ENCODE measurements at regions not wholly inside any gene's neighbourhood (a gene's known extent, or its start where the extent isn't known, plus 50 kb on each side); places are given as distances from the start of the nearest gene placed in this dataset.

DNA sequence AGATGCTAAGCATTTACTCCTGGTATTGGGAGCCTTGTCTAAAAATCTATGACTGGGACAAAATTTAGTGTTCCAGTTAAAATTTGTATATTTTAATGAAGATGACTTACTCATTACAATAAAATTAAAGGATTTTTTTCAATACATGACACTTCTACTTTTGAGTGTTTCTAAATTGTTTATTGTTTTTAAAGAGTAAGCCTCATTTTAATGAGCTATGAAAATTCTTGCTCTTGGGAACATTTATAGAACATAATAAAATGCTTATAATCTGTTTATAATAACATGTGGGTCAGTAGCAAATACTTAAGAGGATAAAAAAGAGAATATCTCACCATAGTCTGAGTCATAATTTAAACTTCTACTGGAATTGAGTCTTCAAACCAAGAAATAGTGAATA lies 149.5 kb downstream of the PLCE1 start:
- DNase-seq (ENCODE audit: low spot score) (no peak), FAIRE-seq (no peak), ATAC-seq (no peak)
- no TSS peak for BruUV-seq (replicated peaks)
- Histone ChIP-seq H3K79me2 (ENCODE audit: insufficient read depth, low read length) (no peaks in the 10 kb centered on the region), H3K4me2 (ENCODE audit: low read depth, low read length) (no peak overlapping the region), H4K20me1 (ENCODE audit: insufficient read depth, low read length) (no peaks in the 10 kb centered on the region), H3K4me1 (ENCODE audit: insufficient read depth, low read length) (no peaks in the 10 kb centered on the region), H3K9me3 (ENCODE audit: low read length) (no peaks in the 10 kb centered on the region), H3K36me3 (replicated peaks in 1 of 2; ENCODE audit: control insufficient read depth in 1 of 2, insufficient read depth in 2 of 2, low read length in 2 of 2) (no peaks in the 10 kb centered on the region), H3K27me3 (ENCODE audit: control insufficient read depth in 1 of 2, insufficient read depth in 2 of 2, low read length in 2 of 2) (no peaks in the 10 kb centered on the region; a peak in 1 of 5 replicates), H3K27ac (ENCODE audit: extremely low read length, insufficient read depth, low read length) (no peak overlapping the region), H2AFZ (ENCODE audit: low read length) (no peak overlapping the region), H3K4me3 (replicated peaks in 1 of 3; ENCODE audit: insufficient read depth in 1 of 3, low read depth in 2 of 3, low read length in 3 of 3) (no peak overlapping the region), H3K9ac (ENCODE audit: insufficient read depth, low read depth, low read length) (no peak overlapping the region)
- in situ Hi-C loops (cut with HindIII; ENCODE audit: extremely low pct_ligation_motif_present, low pct_unique_long_range_greater_than_20kb), result no loop called here
- CTCF ChIA-PET (ENCODE audit: low intra/inter-chr PET ratio, low total read pairs), result no interaction called here
- intact Hi-C loops (cut with micrococcal nuclease; ENCODE audit: unreplicated experiment), result no loop called here
- POLR2A ChIA-PET, result no interaction called here
- TF ChIP-seq RAD21 (CRISPR knock-in tag; IDR thresholded peaks at IDR 0.05) (no peak), MAFG (CRISPR knock-in tag; IDR thresholded peaks at IDR 0.05) (no peak), ZSCAN31 (CRISPR knock-in tag; IDR thresholded peaks at IDR 0.05; ENCODE audit: low read depth) (no peak), ZNF296 (CRISPR knock-in tag; conservative IDR thresholded peaks at IDR 0.05) (no peak), HOXA7 (CRISPR knock-in tag; IDR thresholded peaks at IDR 0.05) (no peak), ZNF383 (CRISPR knock-in tag; IDR thresholded peaks at IDR 0.05; ENCODE audit: borderline replicate concordance) (no peak)
- TF ChIP-seq, protein P1, sequence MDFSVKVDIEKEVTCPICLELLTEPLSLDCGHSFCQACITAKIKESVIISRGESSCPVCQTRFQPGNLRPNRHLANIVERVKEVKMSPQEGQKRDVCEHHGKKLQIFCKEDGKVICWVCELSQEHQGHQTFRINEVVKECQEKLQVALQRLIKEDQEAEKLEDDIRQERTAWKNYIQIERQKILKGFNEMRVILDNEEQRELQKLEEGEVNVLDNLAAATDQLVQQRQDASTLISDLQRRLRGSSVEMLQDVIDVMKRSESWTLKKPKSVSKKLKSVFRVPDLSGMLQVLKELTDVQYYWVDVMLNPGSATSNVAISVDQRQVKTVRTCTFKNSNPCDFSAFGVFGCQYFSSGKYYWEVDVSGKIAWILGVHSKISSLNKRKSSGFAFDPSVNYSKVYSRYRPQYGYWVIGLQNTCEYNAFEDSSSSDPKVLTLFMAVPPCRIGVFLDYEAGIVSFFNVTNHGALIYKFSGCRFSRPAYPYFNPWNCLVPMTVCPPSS (IDR thresholded peaks at IDR 0.05), result no peak

DNA sequence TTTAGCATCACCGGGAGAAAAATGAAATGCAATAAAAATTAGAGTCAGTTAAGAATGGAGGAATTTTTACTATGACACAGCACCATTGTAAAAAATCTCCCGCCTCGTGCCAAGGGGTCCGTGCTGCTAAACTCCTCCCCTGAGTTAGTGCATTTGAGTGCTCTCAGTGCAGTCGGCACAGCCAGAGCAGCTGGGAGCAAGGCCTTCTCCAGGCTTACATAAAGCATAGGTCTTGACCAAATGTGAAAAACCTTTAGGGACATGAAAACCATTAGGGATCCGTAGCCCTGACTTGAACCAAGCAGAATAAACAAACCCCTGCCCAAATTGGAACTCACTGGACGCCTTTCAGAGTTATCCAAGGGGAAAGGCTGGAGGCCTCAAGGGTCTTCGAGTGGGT lies 152.6 kb downstream of the PLCE1 start:
- 63% methylated on average over 8 of the region's 8 CpGs for WGBS (ENCODE audit: low lambda C conversion rate)
- TF ChIP-seq MBD4 (IDR thresholded peaks at IDR 0.05; ENCODE audit: borderline replicate concordance, low read length), result no peak
- TF ChIP-seq POLR2G (IDR thresholded peaks at IDR 0.05; ENCODE audit: low read depth, low read length), result no peak
- TF ChIP-seq ZBTB49 (CRISPR knock-in tag; IDR thresholded peaks at IDR 0.05; ENCODE audit: borderline replicate concordance), result no peak
- no peak for TF ChIP-seq ZNF598 (CRISPR knock-in tag; IDR thresholded peaks at IDR 0.05; ENCODE audit: borderline replicate concordance)
- no peak for TF ChIP-seq PAXIP1 (CRISPR knock-in tag; conservative IDR thresholded peaks at IDR 0.05)
- no peak for TF ChIP-seq ZNF326 (CRISPR knock-in tag; IDR thresholded peaks at IDR 0.05; ENCODE audit: borderline replicate concordance)
- no peak for TF ChIP-seq ZNF33B (CRISPR knock-in tag; IDR thresholded peaks at IDR 0.05)

More for the DNA sequence above, 152.6 kb downstream of the PLCE1 start:
- no peak overlapping the region for H2AFZ ChIP-seq (ENCODE audit: low read length)
- ChIA-PET POLR2A (no interaction called here), CTCF (ENCODE audit: low intra/inter-chr PET ratio, low total read pairs) (no interaction called here)
- ATAC-seq (no peak), DNase-seq (ENCODE audit: low spot score) (no peak), FAIRE-seq (no peak)
- intact Hi-C loops (cut with micrococcal nuclease; ENCODE audit: unreplicated experiment), result no loop called here
- no peaks in the 10 kb centered on the region for H3K9me3 ChIP-seq (ENCODE audit: low read length)
- BruUV-seq (replicated peaks), result no TSS peak
- H3K79me2 ChIP-seq (ENCODE audit: insufficient read depth, low read length), result no peaks in the 10 kb centered on the region
- H3K9ac ChIP-seq (ENCODE audit: insufficient read depth, low read depth, low read length), result no peak overlapping the region
- H3K4me2 ChIP-seq (ENCODE audit: low read depth, low read length), result no peak overlapping the region
- in situ Hi-C loops (cut with HindIII; ENCODE audit: extremely low pct_ligation_motif_present, low pct_unique_long_range_greater_than_20kb), result no loop called here
- H3K36me3 ChIP-seq (replicated peaks in 1 of 2; ENCODE audit: control insufficient read depth in 1 of 2, insufficient read depth in 2 of 2, low read length in 2 of 2), result no peaks in the 10 kb centered on the region
- no peaks in the 10 kb centered on the region for H3K4me1 ChIP-seq (ENCODE audit: insufficient read depth, low read length)
- H3K4me3 ChIP-seq (replicated peaks in 1 of 3; ENCODE audit: insufficient read depth in 1 of 3, low read depth in 2 of 3, low read length in 3 of 3), result no peak overlapping the region
- H4K20me1 ChIP-seq (ENCODE audit: insufficient read depth, low read length), result no peaks in the 10 kb centered on the region
- H3K27me3 ChIP-seq (ENCODE audit: control insufficient read depth in 1 of 2, insufficient read depth in 2 of 2, low read length in 2 of 2), result peaks cover 0 to 3% of the 10 kb centered on the region in 2 experiments; a peak in 1 of 5 replicates
- H3K27ac ChIP-seq (ENCODE audit: extremely low read length, insufficient read depth, low read length), result no peak overlapping the region
